ENCODE measurements at regions not wholly inside any gene's neighbourhood (a gene's known extent, or its start where the extent isn't known, plus 50 kb on each side); places are given as distances from the start of the nearest gene placed in this dataset.

- ATAC-seq, result peak; percentile 24
Observed at GRCh38 chr14:100673085-100673806, 53.4 kb upstream of the DLK1 start.

DNA sequence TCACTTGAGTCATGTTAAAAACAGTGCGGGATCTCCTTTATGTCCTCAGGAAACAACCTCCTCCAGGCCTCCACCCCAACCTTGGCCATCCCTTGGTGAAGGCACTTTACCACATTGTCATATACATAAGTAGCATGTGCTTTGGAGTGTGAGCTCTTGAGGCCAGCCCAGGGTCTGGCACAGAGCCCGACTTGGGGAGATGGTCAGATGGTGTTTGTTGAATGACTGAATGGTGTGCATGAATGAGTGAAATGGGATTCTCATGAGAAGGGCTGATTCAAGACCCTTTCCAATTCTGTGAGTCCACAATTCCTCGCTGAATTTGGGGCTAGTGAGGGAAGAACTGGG is 52.9 kb upstream of the DLK1 start:
- DNase-seq (ENCODE audit: low spot score), result no peak
- no peak for ATAC-seq

More at GRCh38 chr14:100673085-100673806, 53.4 kb upstream of the DLK1 start:
- DNase-seq (ENCODE audit: low spot score), result no peak

- ATAC-seq, result no peak
- no peak for DNase-seq (ENCODE audit: low spot score)
Observed at GRCh38 chr14:100674428-100674827, 52.3 kb upstream of the DLK1 start.

GRCh38 chr14:100674897-100675619 is 51.6 kb upstream of the DLK1 start:
- ATAC-seq (no peak), DNase-seq (ENCODE audit: low spot score) (no peak)

DNA sequence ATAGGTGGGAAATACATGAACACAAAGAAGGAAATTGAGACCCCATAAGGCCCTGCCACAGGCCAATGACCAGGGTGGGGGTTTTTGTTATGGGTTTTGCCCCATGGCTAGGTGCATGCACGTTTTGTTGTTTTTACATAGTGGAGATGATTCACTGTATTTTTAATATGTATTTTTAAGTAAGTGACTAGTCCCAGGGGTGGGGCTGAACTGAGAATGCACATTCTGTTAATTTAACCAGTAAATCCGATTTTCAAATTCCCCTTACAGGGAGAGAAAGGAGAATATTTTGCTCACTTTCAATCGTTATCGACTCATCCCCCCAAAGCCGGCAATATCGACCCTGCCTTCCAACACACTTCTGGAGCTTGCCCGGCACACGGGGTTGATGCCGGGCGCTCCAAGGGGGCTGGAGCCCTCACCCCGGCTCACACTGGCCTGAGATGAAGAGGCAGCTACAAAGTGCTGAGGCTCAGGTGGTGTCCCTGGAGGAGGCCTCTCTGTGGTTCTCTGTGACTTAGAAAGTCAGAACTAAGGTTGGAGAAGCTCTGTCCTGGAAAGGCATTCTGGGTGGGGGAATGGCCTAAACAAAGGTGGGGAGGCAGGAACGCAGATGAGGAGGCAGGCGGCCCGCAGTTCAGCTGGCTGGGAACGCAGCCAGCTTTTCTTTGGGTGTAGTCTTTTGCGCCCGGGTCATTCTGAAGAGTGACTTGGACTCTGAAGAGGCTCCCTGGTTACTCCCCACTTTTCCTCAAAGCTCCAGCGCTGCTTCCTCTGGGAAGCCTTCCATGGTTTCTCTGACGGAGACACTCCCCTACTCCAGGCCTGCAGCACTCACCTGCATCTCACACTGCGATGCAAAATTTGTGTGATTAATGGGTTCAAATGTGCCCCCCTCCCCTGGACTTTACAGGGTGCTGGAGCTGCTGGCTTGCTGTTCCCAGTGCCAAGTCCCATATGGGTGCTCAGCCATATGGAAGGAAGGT is 50.7 kb upstream of the DLK1 start:
- DNase-seq (ENCODE audit: low spot score), result no peak
- ATAC-seq, result no peak
